ENCODE measurements at regions not wholly inside any gene's neighbourhood (a gene's known extent, or its start where the extent isn't known, plus 50 kb on each side); places are given as distances from the start of the nearest gene placed in this dataset.

GRCh38 chr15:47955021-47955420 is 165.8 kb upstream of the SLC24A5 start:
- TF ChIP-seq CBFB (CRISPR knock-in tag; IDR thresholded peaks at IDR 0.05; ENCODE audit: low read depth) (no peak), CTCF (IDR thresholded peaks at IDR 0.05) (no peak), CREB1 (CRISPR knock-in tag; IDR thresholded peaks at IDR 0.05) (no peak)
